DMS79 treated with DMSO at 0.1 percent for 48 hours (cell line): ENCODE measurements at regions not wholly inside any gene's neighbourhood (a gene's known extent, or its start where the extent isn't known, plus 50 kb on each side); places are given as distances from the start of the nearest gene placed in this dataset.

Experiments used
- DNase-seq: peaks from one replicate; lab custom pipeline; 2025; lab: John Stamatoyannopoulos, UW

DNA sequence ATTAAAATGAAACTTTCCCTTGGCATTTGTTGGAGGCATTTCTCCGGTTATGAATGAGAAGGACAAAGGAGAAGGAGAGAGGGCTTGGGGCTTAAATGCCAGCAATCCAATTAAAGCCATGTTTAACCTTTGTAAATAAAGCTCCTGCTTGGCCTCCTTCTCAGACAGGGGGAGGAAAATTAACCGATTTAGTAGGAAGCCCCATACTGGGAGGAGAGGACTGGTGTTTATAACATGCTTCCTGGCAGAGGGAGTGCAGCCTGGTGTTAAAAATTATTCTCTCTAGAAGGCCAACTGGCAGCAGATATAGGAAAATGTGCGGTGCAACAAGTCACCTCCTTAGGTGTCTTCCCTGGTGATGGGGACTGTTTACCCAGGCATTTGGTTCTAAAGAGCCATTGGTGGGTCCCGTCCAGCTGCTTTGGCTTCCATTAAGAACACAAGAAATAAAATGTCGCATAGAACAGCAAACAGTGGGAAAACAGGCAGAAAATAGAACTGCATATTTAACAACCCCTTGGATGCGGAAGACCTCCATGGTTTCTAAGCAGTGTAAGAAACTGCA is 846.5 kb downstream of the TYW1 start:
- DNase-seq: no peak

DNA sequence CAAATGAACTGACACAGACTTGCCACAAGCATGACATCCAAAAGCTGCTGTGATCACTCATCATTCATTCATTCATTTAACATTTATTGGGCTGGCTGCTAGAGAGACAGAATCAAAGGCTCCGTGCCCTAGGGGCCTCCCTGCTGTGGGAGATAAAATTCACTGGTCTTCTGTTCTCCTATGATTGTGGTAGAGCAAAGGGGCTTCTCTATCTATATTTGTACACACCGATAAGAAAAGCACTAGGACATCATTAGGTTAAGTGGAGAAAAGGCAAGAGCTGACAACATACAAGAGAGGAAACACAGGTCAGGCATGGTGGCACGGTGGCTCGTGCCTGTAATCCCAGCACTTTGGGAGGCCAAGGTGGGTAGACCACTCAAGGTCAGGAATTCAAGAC is 847.0 kb downstream of the TYW1 start:
- no peak for DNase-seq

- DNase-seq: no peak
Observed at GRCh38 chr7:67847092-67847787, 850.6 kb downstream of the TYW1 start.

DNA sequence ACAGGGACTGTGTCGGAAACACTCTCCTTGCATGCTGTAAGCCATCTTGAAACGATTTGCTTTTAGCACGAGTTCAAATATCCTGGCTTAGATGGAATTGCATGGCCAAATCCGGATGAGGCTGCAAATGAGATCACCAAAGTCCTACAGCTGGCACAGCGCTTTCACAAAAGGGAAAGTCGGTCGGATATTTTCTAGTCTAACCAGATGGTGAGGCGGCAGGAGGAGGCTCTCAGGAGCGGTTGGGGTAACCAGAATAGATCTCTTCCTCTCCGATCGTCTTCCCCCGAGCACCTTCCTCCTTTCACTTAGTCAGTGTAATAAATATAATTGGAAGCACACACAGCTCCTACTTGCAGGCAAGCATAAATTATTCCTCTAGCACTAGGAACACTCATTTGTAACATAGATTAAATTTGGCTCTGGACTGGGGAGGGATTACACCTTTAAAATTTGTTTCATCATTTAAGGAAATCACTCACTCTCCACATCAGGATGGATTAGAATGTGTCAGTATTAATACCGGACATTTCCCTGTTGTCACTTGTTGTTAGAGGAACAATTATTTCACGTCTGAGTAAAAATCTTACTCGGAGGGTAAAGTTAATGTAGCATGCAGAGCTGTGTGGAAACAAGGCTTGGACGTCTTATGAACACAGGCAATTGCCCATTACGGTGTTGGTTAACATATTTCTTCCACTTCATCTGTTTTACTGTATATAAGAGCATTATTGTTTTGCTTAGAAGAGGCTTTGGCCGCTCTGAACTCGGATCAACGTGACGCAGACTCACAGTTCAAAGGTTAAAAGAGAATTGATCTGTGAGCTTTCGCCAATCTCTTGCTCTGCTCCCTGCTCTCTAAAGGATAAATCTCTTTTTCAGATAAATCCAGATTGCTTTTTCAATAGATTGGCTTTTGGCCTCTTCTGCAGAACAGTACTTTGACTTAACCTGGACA is 857.9 kb downstream of the TYW1 start:
- DNase-seq: peak; percentile 51

- no peak for DNase-seq
Observed at GRCh38 chr7:67855322-67855721, 858.7 kb downstream of the TYW1 start.

- no peak for DNase-seq
Observed at GRCh38 chr7:67856046-67856445, 859.4 kb downstream of the TYW1 start.

GRCh38 chr7:67857698-67858097 is 861.1 kb downstream of the TYW1 start:
- no peak for DNase-seq

DNA sequence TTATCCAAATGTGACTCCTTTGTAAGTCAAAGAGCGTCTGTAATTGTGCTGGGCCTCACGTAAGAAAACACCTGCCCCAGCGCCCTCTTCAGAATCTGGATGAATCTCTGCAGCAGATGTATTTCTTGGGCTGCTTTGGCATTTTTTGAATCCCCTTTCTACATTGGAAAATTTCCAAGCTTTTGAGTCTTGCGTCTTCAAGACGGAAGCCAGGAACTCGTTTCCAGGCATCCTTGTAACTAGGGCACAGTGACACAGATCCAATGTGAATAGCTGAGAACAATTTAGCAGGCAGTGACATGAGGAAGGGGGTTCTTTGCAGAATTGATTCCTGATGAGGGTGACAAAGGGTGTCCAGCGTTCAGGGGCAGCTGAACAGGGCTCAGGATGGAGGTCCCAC is 862.3 kb downstream of the TYW1 start:
- DNase-seq: no peak

GRCh38 chr7:67863911-67864310 is 867.3 kb downstream of the TYW1 start:
- no peak for DNase-seq

- no peak for DNase-seq
Observed at GRCh38 chr7:67866054-67866453, 869.4 kb downstream of the TYW1 start.

- no peak for DNase-seq
Observed at GRCh38 chr7:67866812-67867211, 870.2 kb downstream of the TYW1 start.

GRCh38 chr7:67870396-67870795 is 873.8 kb downstream of the TYW1 start:
- no peak for DNase-seq

DNA sequence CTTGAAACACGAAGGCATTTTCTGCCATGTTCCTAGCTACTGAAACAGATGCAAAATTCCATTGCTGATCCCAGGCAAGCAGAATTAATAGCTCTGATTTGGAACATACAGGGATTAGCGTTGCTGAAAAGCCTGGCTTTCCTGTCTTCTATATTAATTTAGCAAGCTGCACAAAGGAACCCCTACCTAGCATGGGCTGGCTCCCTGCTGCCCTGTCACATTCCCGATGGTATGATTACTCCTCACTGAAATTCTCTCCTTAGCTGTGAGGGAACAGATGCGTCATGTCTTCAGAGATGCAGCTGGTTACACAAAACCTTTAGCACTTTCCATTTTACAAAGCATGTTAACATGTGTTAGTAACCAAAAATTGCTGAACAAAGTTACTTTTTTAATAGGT is 878.9 kb downstream of the TYW1 start:
- DNase-seq: no peak

DNA sequence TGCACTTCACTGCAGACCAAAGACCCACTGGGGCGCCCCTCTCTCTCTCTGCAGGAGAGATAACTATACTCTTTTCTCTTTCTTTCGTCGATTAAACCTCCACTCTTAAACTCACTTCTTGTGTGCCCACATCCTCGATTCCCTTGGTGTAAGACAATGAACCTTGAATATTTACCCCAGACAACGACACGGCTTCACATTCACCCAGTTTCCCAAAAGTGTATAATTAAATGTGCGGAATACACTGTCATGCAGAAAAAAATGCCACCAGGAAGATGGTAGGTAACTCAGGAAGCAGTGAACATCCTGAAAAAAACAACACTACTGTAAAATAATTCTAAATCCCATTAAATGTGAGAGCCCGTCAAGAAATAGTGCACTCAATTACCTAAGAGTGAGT is 882.2 kb downstream of the TYW1 start:
- DNase-seq: no peak

DNA sequence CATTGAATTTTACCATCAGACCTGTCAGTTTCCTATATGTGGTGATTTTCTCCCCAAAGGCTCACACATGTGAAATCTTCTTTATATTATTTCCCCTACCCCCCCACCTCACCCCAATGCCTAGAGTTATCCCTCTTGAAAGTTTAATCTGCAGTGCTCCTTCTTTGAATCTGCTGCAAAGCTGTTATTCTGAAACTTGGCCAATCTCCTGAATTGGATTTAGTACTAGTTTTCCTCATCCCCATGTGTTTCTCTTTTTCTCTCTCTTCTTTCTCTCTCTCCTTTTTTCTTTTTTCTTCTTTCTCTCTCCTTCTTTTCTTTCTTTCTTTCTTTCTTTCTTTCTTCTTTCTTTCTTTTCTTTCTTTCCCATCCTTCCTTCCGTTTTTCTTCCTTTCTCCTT is 886.2 kb downstream of the TYW1 start:
- no peak for DNase-seq

GRCh38 chr7:67890316-67890715 is 893.7 kb downstream of the TYW1 start:
- DNase-seq: no peak

GRCh38 chr7:67894746-67895145 is 898.1 kb downstream of the TYW1 start:
- no peak for DNase-seq

GRCh38 chr7:67896721-67897120 is 900.1 kb downstream of the TYW1 start:
- no peak for DNase-seq

DNA sequence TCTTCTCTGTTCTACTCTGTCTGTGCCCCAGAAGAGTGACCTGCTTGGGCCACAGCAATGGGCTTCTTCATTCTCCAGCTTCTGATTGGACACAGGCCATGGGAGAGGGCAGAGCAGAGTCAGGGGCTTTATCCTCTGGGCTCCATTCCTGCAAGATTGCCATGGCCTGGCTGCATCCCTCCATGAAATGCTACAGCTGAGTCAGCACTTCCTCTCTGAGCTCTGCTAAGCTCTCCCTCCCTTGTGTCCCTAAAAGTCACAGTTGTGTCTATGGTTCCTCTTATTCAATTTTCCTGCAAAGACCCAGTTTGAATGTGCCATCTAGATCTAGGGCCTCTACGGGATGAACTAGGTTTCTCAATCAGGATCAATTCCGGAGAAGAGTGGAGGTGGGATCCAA is 903.8 kb downstream of the TYW1 start:
- no peak for DNase-seq

GRCh38 chr7:67901808-67902480 is 905.3 kb downstream of the TYW1 start:
- no peak for DNase-seq

GRCh38 chr7:67907792-67908191 is 911.2 kb downstream of the TYW1 start:
- no peak for DNase-seq

DNA sequence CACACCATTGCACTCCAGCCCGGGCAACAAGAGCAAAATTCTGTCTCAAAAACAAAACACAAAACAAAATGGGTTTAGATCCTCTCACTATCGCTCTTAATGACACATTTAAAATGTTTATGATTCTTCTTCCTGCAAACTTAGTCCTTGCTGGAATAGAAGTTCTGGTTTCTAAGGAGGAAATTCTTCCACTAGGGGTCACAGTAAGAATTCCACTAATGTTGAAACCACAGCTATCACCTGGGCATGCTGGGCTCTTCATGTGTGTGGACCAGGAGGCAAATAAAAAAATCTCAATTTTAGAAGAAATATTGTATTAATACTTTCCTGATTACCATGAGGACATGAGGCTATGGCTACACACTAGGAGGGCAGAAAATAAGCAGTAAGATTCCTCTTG is 915.8 kb downstream of the TYW1 start:
- no peak for DNase-seq
